SK-N-SH treated with all-trans-retinoic acid at 6 μM for 48 hours (cell line): ENCODE measurements at regions not wholly inside any gene's neighbourhood (a gene's known extent, or its start where the extent isn't known, plus 50 kb on each side); places are given as distances from the start of the nearest gene placed in this dataset.

Experiments
- ATAC-seq: fragments of 200-7000 bp; cut with Tn5 transposase; 3 replicates; pipeline ENCODE4 v1.9.1; 2020; ENCODE audit warnings: mild to moderate bottlenecking, moderate library complexity
- ARNTL ChIP-seq: fragments of 450-650 bp; formaldehyde crosslinking; IDR thresholded peaks from 2 replicates; pipeline ENCODE4 v1.5.0; 2020; ENCODE audit warnings: low read depth, mild to moderate bottlenecking, moderate library complexity, borderline replicate concordance
- CREB5 ChIP-seq: fragments of 250-450 bp; sonication (Bioruptor Pico); IDR thresholded peaks from 2 replicates; pipeline ENCODE4 v1.5.1; 2020; ENCODE audit warnings: low read depth, mild to moderate bottlenecking, moderate library complexity
- CSDC2 ChIP-seq: fragments of 250-450 bp; sonication (Bioruptor Pico); IDR thresholded peaks from 2 replicates; pipeline ENCODE4 v1.5.0; 2020; ENCODE audit warnings: mild to moderate bottlenecking, moderate library complexity
- CSRNP3 ChIP-seq: fragments of 250-450 bp; sonication (Bioruptor Pico); IDR thresholded peaks from 2 replicates; pipeline ENCODE4 v1.5.1; 2021; ENCODE audit warnings: mild to moderate bottlenecking, moderate library complexity
- ESRRG ChIP-seq: fragments of 250-450 bp; sonication (Bioruptor Pico); IDR thresholded peaks from 2 replicates; pipeline ENCODE4 v1.6.1; 2021; ENCODE audit warnings: mild to moderate bottlenecking
- GLIS3 ChIP-seq: fragments of 250-450 bp; sonication (Bioruptor Pico); IDR thresholded peaks from 2 replicates; pipeline ENCODE4 v1.5.0; 2020; ENCODE audit warnings: mild to moderate bottlenecking, moderate library complexity
- ISL1 ChIP-seq: fragments of 250-450 bp; sonication (Bioruptor Pico); IDR thresholded peaks from 2 replicates; pipeline ENCODE4 v2.1.2; 2022; ENCODE audit warnings: mild to moderate bottlenecking, moderate library complexity
- OSR1 ChIP-seq: fragments of 250-450 bp; sonication (Bioruptor Pico); IDR thresholded peaks from 2 replicates; pipeline ENCODE4 v1.8.0; 2022; ENCODE audit warnings: moderate library complexity, mild to moderate bottlenecking, inconsistent platforms
- PATZ1 ChIP-seq: fragments of 250-450 bp; sonication (Bioruptor Pico); IDR thresholded peaks from 2 replicates; pipeline ENCODE4 v1.8.0; 2020; ENCODE audit warnings: mild to moderate bottlenecking, moderate library complexity, borderline replicate concordance
- POU6F1 ChIP-seq: fragments of 250-450 bp; sonication (Bioruptor Pico); IDR thresholded peaks from 2 replicates; pipeline ENCODE4 v1.8.0; 2021; ENCODE audit warnings: low read depth, mild to moderate bottlenecking, moderate library complexity, borderline replicate concordance
- PPARA ChIP-seq: fragments of 250-450 bp; sonication (Bioruptor Pico); IDR thresholded peaks from 2 replicates; pipeline ENCODE4 v1.5.0; 2020; ENCODE audit warnings: mild to moderate bottlenecking, borderline replicate concordance
- RARB ChIP-seq: fragments of 250-450 bp; sonication (Bioruptor Pico); IDR thresholded peaks from 2 replicates; pipeline ENCODE4 v1.8.0; 2021; ENCODE audit warnings: mild to moderate bottlenecking, moderate library complexity
- SNAI2 ChIP-seq: fragments of 250-450 bp; sonication (Bioruptor Pico); IDR thresholded peaks from 2 replicates; pipeline ENCODE4 v1.5.0; 2020; ENCODE audit warnings: mild to moderate bottlenecking, moderate library complexity
- TCF4 ChIP-seq: fragments of 250-450 bp; sonication (Bioruptor Pico); IDR thresholded peaks from 2 replicates; pipeline ENCODE4 v1.8.0; 2021; ENCODE audit warnings: mild to moderate bottlenecking, moderate library complexity, borderline replicate concordance
- TOX ChIP-seq: fragments of 250-450 bp; sonication (Bioruptor Pico); IDR thresholded peaks from 2 replicates; pipeline ENCODE4 v1.8.0; 2021; ENCODE audit warnings: mild to moderate bottlenecking, moderate library complexity, borderline replicate concordance
- TSHZ2 ChIP-seq: fragments of 250-450 bp; sonication (Bioruptor Pico); IDR thresholded peaks from 2 replicates; pipeline ENCODE4 v1.5.0; 2020; ENCODE audit warnings: mild to moderate bottlenecking, moderate library complexity
- ZC3H10 ChIP-seq: fragments of 250-450 bp; sonication (Bioruptor Pico); IDR thresholded peaks from 2 replicates; pipeline ENCODE4 v1.5.1; 2021; ENCODE audit warnings: mild to moderate bottlenecking, moderate library complexity
- ZFP3 ChIP-seq: fragments of 250-450 bp; sonication (Bioruptor Pico); IDR thresholded peaks from 2 replicates; pipeline ENCODE4 v1.5.0; 2020; ENCODE audit warnings: mild to moderate bottlenecking, moderate library complexity
- ZFP30 ChIP-seq: fragments of 450-650 bp; formaldehyde crosslinking; IDR thresholded peaks from 2 replicates; pipeline ENCODE4 v1.5.0; 2022; ENCODE audit warnings: mild to moderate bottlenecking, moderate library complexity
- ZNF565 ChIP-seq: fragments of 450-650 bp; formaldehyde crosslinking; conservative IDR thresholded peaks from 2 replicates; pipeline ENCODE4 v1.5.0; 2020; ENCODE audit warnings: low read depth, mild to moderate bottlenecking, moderate library complexity

GRCh38 chr3:79866162-79866561 is 98.4 kb upstream of the ROBO1 start:
- ATAC-seq: no peak
- TF ChIP-seq RARB (CRISPR knock-in tag): no peak
- no peak for TF ChIP-seq ARNTL (CRISPR knock-in tag)
- TF ChIP-seq ZFP3 (CRISPR knock-in tag): no peak
- TF ChIP-seq ZNF565: no peak
- no peak for TF ChIP-seq CREB5 (CRISPR knock-in tag)
- no peak for TF ChIP-seq PPARA (CRISPR knock-in tag)
- no peak for TF ChIP-seq POU6F1 (CRISPR knock-in tag)
- TF ChIP-seq CSRNP3: no peak
- TF ChIP-seq TOX (CRISPR knock-in tag): no peak
- no peak for TF ChIP-seq ZFP30 (CRISPR knock-in tag)
- TF ChIP-seq CSDC2 (CRISPR knock-in tag): no peak

- no peak for TF ChIP-seq GLIS3
- no peak for TF ChIP-seq ESRRG (CRISPR knock-in tag)
- no peak for TF ChIP-seq PATZ1 (CRISPR knock-in tag)
- no peak for TF ChIP-seq RARB (CRISPR knock-in tag)
- TF ChIP-seq OSR1 (CRISPR knock-in tag): no peak
- no peak for TF ChIP-seq POU6F1 (CRISPR knock-in tag)
- TF ChIP-seq ARNTL (CRISPR knock-in tag): no peak
- TF ChIP-seq ZC3H10 (CRISPR knock-in tag): no peak
- TF ChIP-seq TSHZ2 (CRISPR knock-in tag): 0 out of 2 replicates have a peak, but pooled peaks have one; percentile 34
- no peak for TF ChIP-seq CSDC2 (CRISPR knock-in tag)
- TF ChIP-seq ZFP30 (CRISPR knock-in tag): no peak
- TF ChIP-seq PPARA (CRISPR knock-in tag): no peak
- TF ChIP-seq SNAI2 (CRISPR knock-in tag): no peak
- no peak for TF ChIP-seq TCF4 (CRISPR knock-in tag)
- peak; percentile 73 for TF ChIP-seq ISL1 (CRISPR knock-in tag)
- ATAC-seq: no peak
Measured at GRCh38 chr3:79864077-79864476, 96.3 kb upstream of the ROBO1 start.
